Dedifferentiated amniotic fluid mesenchymal stem cell (primary cell): ENCODE measurements at regions not wholly inside any gene's neighbourhood (a gene's known extent, or its start where the extent isn't known, plus 50 kb on each side); places are given as distances from the start of the nearest gene placed in this dataset.

ENCODE experiments used
- DNase-seq: peaks from one replicate; pipeline ENCODE4 v3.0.0-alpha.2; 2016; ENCODE audit errors: extremely low spot score

- DNase-seq: no peak
Observed at GRCh38 chr2:12341920-12342319, 374.8 kb upstream of the TRIB2 start.

- DNase-seq: no peak
Observed at GRCh38 chr2:12343141-12343540, 373.6 kb upstream of the TRIB2 start.

- DNase-seq: no peak
Observed at GRCh38 chr2:12347066-12347493, 369.7 kb upstream of the TRIB2 start.

- DNase-seq: no peak
Observed at GRCh38 chr2:12348216-12348615, 368.5 kb upstream of the TRIB2 start.

- DNase-seq: no peak
Observed at GRCh38 chr2:12350821-12351220, 365.9 kb upstream of the TRIB2 start.

- DNase-seq: no peak
Observed at GRCh38 chr2:12352889-12353288, 363.8 kb upstream of the TRIB2 start.

- no peak for DNase-seq
Observed at GRCh38 chr2:12361506-12361905, 355.2 kb upstream of the TRIB2 start.

- no peak for DNase-seq
Observed at GRCh38 chr2:12363138-12363537, 353.6 kb upstream of the TRIB2 start.

- DNase-seq: no peak
Observed at GRCh38 chr2:12363569-12363968, 353.2 kb upstream of the TRIB2 start.

GRCh38 chr2:12369566-12369965 is 347.2 kb upstream of the TRIB2 start:
- no peak for DNase-seq

- DNase-seq: no peak
Observed at GRCh38 chr2:12376025-12376424, 340.7 kb upstream of the TRIB2 start.

- DNase-seq: no peak
Observed at GRCh38 chr2:12379143-12379542, 337.6 kb upstream of the TRIB2 start.

GRCh38 chr2:12381543-12382325 is 335.0 kb upstream of the TRIB2 start:
- DNase-seq: no peak

GRCh38 chr2:12382366-12382765 is 334.4 kb upstream of the TRIB2 start:
- DNase-seq: no peak

GRCh38 chr2:12389344-12390045 is 327.2 kb upstream of the TRIB2 start:
- DNase-seq: no peak

- no peak for DNase-seq
Observed at GRCh38 chr2:12391116-12391515, 325.6 kb upstream of the TRIB2 start.

GRCh38 chr2:12396699-12397098 is 320.0 kb upstream of the TRIB2 start:
- no peak for DNase-seq

- no peak for DNase-seq
Observed at GRCh38 chr2:12397854-12398253, 318.9 kb upstream of the TRIB2 start.

GRCh38 chr2:12399240-12399639 is 317.5 kb upstream of the TRIB2 start:
- DNase-seq: no peak

- no peak for DNase-seq
Observed at GRCh38 chr2:12400543-12400942, 316.2 kb upstream of the TRIB2 start.

- DNase-seq: no peak
Observed at GRCh38 chr2:12402440-12403139, 314.1 kb upstream of the TRIB2 start.

- DNase-seq: no peak
Observed at GRCh38 chr2:12404497-12404896, 312.2 kb upstream of the TRIB2 start.

- DNase-seq: no peak
Observed at GRCh38 chr2:12407160-12407559, 309.6 kb upstream of the TRIB2 start.
